ENCODE measurements at regions not wholly inside any gene's neighbourhood (a gene's known extent, or its start where the extent isn't known, plus 50 kb on each side); places are given as distances from the start of the nearest gene placed in this dataset.
"Not testable (repeated sequence)": the region's sequence is repeated elsewhere in the genome, so short reads cannot be mapped to it uniquely, and the experiment has no call there.

DNA sequence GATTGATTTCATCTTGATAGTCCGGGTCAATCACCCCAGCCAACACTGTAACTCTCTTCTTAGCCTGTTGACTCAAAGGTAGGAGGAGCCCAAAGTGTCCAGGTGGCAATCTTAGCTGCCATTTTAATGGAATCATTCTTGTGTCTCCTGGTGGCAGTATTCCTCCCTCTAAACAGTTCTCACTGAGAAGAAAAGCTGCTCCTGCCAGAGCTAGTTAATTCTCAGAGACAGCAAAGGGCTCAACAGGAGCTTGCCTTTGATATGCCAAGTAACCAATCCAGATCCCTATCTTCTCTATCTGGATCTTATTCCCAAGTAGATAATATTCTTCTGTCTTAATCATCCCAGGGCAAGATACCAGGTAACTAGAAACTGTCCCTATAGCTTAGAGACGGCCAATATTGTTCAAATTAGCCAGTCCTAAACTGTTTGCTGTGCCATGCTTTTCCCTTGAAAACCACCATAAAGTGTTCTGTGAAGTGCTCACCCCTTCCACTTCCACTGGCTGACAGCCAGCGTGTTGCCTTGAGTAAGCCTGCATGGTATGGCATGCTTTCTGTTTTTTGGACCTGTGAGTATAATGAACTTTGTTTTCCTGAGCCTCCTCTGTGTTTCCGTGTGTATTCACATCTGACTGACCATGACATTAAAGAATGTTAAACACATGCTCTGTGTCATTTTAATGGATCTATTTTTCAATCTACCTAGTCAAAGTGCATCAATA is 463.7 kb upstream of the SLITRK5 start:
- no peak for DNase-seq (ENCODE audit: low spot score)

- DNase-seq (ENCODE audit: low spot score) = no peak
Observed at GRCh38 chr13:87208636-87209035, 462.5 kb upstream of the SLITRK5 start.

DNA sequence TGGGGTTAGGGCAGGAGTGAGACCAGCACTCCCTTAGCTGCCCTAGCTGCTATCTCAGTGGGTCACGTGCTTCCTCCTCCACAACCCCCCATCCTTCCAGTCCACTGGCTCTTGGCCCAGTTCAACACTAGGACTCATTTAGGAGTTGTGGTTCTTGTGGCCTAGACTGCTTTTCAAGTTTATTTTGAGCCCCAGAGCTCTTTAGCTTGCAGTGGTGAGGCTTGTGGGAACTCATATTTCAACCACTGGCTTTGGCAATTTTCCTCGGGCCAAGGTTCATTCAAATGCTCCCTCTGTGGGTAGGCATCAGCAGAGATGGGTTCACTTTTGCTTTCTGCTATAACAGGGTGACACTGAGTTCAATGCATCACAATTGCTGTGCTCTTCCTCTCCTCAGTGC is 436.2 kb upstream of the SLITRK5 start:
- no peak for DNase-seq (ENCODE audit: low spot score)

DNA sequence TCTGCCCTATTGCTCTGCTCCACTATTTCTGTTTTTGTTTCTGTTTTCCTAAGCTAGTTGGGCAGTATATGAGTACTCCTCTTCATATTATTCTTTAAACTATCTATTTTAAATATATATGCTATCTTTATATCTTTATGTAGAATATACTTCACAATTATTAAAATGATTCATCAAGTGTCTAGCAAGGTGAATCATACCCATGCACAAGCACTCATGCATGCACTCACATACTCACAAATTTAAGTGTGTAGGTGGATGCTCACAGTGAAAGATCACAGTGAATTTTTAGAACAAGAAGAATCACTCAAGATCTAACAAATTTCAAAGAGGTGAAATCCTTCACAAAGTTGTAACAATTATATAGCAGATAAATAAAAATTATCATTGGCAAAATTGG is 435.6 kb upstream of the SLITRK5 start:
- no peak for DNase-seq (ENCODE audit: low spot score)

GRCh38 chr13:87244256-87244890 is 426.8 kb upstream of the SLITRK5 start:
- DNase-seq (ENCODE audit: low spot score) = no peak

- not testable (repeated sequence) for DNase-seq (ENCODE audit: low spot score)
Observed at GRCh38 chr13:87249847-87250246, 421.3 kb upstream of the SLITRK5 start.

- no peak for DNase-seq (ENCODE audit: low spot score)
Observed at GRCh38 chr13:87255394-87255793, 415.8 kb upstream of the SLITRK5 start.

DNA sequence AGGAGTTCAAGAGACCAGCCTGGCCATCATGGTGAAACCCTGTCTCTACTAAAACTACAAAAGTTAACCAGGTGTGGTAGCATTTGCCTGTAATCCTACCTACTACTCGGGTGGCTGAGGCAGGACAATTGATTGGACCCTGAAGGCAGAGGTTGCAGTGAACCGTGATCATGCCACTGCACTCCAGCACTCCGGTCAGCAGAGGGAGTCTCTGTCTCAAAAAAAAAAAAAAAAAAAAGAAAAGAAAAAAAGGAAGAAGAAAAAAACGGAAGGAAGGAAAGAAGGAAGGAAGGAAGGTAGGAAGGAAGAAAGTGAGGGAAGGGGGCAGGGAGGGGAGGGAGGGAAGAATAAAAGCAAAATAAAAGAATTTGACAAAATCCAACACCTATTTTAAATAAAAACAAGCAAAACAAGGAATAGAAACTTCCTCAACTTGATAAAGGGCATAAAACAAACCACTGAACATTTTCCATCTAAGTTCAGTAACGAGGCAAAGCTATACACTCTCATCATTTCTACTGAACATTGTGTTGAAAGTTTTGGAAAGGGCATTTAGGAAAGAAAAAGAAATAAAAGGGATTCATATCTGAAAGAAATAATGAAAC is 411.6 kb upstream of the SLITRK5 start:
- no peak for DNase-seq (ENCODE audit: low spot score)

- peak; percentile 26 for DNase-seq (ENCODE audit: low spot score)
Observed at GRCh38 chr13:87274209-87274819, 396.9 kb upstream of the SLITRK5 start.

GRCh38 chr13:87280139-87280538 is 391.0 kb upstream of the SLITRK5 start:
- DNase-seq (ENCODE audit: low spot score) = no peak

GRCh38 chr13:87287721-87288120 is 383.4 kb upstream of the SLITRK5 start:
- no peak for DNase-seq (ENCODE audit: low spot score)

GRCh38 chr13:87295636-87296035 is 375.5 kb upstream of the SLITRK5 start:
- DNase-seq (ENCODE audit: low spot score) = no peak

- DNase-seq (ENCODE audit: low spot score) = no peak
Observed at GRCh38 chr13:87302034-87302433, 369.1 kb upstream of the SLITRK5 start.

- no peak for DNase-seq (ENCODE audit: low spot score)
Observed at GRCh38 chr13:87302931-87303330, 368.2 kb upstream of the SLITRK5 start.

GRCh38 chr13:87311165-87311564 is 360.0 kb upstream of the SLITRK5 start:
- no peak for DNase-seq (ENCODE audit: low spot score)

DNA sequence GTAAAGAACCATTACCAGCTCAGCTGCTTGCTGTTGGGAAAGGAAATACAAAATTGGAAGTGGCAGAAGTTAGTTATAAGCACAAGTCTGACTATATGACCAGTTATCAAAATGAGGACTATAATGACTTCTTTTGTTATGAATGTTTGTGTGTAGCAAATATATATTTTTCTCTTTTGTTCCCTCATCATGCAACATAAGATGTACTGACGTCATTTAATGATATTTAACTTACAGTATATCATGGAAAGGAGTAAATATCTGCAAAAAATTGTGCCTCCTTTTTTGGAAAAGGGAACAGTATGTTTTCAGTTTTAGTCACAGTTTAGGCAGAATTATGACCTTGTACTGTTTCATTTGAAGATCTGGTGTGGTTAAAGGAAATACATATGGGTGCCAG is 356.3 kb upstream of the SLITRK5 start:
- no peak for DNase-seq (ENCODE audit: low spot score)

DNA sequence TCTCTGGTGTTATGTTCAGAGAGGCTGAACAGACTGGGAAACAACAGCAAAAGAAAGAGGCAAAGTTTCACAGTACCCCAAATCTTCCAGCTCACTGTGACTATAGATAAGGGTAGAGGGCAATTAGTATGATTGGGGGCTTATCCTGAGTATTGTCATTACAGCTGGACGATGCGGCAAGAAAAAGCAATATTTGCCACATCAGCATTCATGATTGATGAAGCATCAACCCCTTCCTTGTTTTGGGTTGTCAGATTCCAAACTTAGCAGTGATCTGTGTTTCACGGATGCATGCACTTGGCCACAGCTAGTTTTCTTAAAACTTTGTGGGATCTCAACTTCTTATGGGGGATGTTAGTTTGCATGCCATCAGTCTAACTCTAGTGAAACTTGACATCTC is 348.8 kb upstream of the SLITRK5 start:
- no peak for DNase-seq (ENCODE audit: low spot score)

DNA sequence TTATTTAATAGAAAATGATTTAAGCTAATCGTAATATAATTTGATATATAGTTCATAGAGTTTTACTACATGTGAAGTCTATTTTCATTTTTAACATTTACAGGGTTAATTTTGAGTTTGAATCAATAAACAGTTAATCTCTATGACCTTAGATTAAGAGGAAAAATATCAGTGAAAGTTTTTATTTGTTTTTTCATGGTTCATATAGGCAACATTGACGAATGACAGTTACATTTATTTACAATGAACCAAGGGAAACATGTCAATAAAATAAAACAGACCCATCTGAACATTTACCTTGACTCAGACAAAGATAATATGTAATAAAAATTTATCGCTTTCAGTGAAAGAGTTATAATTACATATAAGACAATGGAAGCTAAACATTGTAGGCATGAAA is 346.6 kb upstream of the SLITRK5 start:
- DNase-seq (ENCODE audit: low spot score) = no peak

DNA sequence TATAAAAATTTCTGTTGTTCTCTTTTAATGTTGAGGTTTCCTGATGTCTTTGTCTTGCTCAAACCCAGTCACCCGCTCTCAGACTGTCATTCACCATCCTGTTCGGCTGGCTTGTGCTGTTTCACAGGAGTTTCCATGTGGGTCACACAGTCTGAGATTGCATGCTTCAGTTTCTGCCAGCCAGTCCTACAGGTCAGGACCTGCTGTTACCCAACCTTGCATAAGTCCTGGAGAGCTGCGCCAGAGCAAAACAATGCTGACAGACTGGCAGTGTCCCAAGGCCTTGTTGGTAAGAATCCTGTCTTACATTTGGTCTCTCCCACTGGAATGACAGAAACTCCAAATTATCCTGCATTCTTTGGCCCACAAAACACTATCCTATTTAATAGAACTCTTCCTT is 340.0 kb upstream of the SLITRK5 start:
- DNase-seq (ENCODE audit: low spot score) = no peak

DNA sequence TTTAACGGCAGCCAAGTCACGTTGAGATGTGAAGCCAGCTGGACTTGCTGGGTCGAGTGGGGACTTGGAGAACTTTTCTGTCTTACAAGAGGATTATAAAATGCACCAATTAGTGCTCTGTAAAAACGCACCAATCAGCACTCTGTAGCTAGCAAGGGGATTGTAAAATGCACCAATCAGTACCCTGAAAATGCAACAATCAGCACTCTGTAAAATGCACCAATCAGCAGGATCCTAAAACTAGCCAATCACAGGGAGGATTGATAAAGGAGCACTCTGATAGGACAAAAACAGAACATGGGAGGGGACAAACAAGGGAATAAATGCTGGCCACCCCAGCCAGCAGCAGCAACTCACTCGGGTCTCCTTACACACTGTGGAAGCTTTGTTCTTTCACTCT is 337.6 kb upstream of the SLITRK5 start:
- no peak for DNase-seq (ENCODE audit: low spot score)

DNA sequence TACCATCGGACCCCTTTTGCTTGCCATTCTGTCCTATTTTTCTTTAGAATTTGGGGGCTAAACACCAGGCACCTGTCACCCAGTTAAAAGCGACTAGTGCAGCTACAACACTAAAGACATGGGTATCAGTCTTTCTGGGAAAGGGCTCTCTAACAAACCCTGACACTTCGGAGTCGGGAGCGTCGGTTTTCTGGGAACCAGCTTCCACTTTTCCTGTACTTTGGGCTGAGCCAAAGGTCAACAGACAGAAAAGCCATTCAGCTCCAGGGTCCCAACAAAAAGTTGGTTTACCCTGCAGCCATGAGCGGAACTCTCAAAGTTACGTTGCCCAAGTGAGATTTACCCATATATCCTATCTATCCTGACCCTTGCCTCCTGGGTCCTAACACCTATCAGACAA is 337.0 kb upstream of the SLITRK5 start:
- no peak for DNase-seq (ENCODE audit: low spot score)

- not testable (repeated sequence) for DNase-seq (ENCODE audit: low spot score)
Observed at GRCh38 chr13:87336346-87336889, 334.8 kb upstream of the SLITRK5 start.

DNA sequence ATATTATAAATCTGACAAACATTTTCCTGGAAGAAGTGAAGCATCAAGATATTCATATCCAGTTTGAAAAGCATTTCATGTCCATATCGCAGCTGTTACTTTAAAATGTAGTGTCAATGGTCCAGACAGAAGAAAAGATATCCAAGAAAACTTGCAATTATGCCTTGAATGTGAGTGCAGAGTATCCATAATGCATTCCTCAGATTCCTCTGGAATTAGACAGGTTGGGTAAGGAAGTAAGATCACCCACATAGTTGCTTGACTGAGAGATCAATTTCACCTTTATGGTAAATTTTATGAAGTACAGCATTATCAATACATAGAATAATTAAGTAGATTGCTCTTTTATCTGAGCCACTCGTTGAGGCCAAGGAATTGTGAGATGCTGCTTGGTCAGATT is 327.0 kb upstream of the SLITRK5 start:
- no peak for DNase-seq (ENCODE audit: low spot score)
